NB4 (cell line): ENCODE measurements at regions not wholly inside any gene's neighbourhood (a gene's known extent, or its start where the extent isn't known, plus 50 kb on each side); places are given as distances from the start of the nearest gene placed in this dataset.

ENCODE experiments used
- POLR2A ChIP-seq: IDR thresholded peaks from 2 replicates; pipeline ENCODE4 v1.6.1; 2011; ENCODE audit warnings: mild to moderate bottlenecking; ENCODE audit not compliant: insufficient read length; ENCODE audit errors: extremely low read depth
- TF ChIP-seq, protein P1 (sequence below): IDR thresholded peaks from one replicate; pipeline ENCODE4 v1.5.1; 2012; ENCODE audit warnings: low read depth, low read length
- TF ChIP-seq, protein P2 (sequence below): IDR thresholded peaks from 2 replicates; pipeline ENCODE4 v1.6.1; 2011; ENCODE audit warnings: low read depth, low read length

DNA sequence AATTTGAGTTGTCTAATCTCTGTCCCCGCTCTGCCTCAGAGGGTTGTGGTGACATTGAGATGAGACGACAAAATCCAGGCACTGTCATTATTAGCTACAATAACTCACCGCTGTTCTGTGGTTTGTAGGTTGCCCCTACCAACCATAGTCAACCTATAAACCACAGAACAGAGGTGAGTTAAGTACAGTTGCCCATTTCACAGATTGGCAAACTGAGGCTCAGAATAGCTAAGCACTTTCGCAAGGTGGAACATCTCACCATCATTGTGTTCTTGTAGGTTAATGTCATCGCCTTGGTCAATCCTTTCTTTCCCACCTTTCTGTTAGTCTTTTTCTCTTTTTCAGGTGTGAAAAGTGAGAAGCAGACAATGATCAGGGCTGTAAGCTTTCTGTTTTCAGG is 63.4 kb upstream of the LHX5 start:
- TF ChIP-seq, protein P1, sequence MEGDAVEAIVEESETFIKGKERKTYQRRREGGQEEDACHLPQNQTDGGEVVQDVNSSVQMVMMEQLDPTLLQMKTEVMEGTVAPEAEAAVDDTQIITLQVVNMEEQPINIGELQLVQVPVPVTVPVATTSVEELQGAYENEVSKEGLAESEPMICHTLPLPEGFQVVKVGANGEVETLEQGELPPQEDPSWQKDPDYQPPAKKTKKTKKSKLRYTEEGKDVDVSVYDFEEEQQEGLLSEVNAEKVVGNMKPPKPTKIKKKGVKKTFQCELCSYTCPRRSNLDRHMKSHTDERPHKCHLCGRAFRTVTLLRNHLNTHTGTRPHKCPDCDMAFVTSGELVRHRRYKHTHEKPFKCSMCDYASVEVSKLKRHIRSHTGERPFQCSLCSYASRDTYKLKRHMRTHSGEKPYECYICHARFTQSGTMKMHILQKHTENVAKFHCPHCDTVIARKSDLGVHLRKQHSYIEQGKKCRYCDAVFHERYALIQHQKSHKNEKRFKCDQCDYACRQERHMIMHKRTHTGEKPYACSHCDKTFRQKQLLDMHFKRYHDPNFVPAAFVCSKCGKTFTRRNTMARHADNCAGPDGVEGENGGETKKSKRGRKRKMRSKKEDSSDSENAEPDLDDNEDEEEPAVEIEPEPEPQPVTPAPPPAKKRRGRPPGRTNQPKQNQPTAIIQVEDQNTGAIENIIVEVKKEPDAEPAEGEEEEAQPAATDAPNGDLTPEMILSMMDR: no peak
- no peak for TF ChIP-seq POLR2A
- TF ChIP-seq, protein P2, sequence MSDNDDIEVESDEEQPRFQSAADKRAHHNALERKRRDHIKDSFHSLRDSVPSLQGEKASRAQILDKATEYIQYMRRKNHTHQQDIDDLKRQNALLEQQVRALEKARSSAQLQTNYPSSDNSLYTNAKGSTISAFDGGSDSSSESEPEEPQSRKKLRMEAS: no peak
